ENCODE measurements at regions not wholly inside any gene's neighbourhood (a gene's known extent, or its start where the extent isn't known, plus 50 kb on each side); places are given as distances from the start of the nearest gene placed in this dataset.

- Histone ChIP-seq H3K4me1 (no peaks in the 10 kb centered on the region), H3K27ac (no peak overlapping the region), H3K4me3 (no peak overlapping the region), H3K9me3 (no peaks in the 10 kb centered on the region), H3K27me3 (no peaks in the 10 kb centered on the region), H3K36me3 (no peaks in the 10 kb centered on the region)
- DNase-seq: no peak
- TF ChIP-seq, protein P1, sequence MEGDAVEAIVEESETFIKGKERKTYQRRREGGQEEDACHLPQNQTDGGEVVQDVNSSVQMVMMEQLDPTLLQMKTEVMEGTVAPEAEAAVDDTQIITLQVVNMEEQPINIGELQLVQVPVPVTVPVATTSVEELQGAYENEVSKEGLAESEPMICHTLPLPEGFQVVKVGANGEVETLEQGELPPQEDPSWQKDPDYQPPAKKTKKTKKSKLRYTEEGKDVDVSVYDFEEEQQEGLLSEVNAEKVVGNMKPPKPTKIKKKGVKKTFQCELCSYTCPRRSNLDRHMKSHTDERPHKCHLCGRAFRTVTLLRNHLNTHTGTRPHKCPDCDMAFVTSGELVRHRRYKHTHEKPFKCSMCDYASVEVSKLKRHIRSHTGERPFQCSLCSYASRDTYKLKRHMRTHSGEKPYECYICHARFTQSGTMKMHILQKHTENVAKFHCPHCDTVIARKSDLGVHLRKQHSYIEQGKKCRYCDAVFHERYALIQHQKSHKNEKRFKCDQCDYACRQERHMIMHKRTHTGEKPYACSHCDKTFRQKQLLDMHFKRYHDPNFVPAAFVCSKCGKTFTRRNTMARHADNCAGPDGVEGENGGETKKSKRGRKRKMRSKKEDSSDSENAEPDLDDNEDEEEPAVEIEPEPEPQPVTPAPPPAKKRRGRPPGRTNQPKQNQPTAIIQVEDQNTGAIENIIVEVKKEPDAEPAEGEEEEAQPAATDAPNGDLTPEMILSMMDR (IDR thresholded peaks at IDR 0.05): no peak
- intact Hi-C loops (cut with DNase I): no loop called here
- ATAC-seq: no peak
Observed at GRCh38 chr2:6449343-6449742, 416.4 kb downstream of the CMPK2 start.

- no peak for DNase-seq
- intact Hi-C loops (cut with DNase I): no loop called here
- no peaks in the 10 kb centered on the region for H3K4me1 ChIP-seq
- no peaks in the 10 kb centered on the region for H3K27me3 ChIP-seq
- H3K36me3 ChIP-seq: no peaks in the 10 kb centered on the region
- H3K9me3 ChIP-seq: no peaks in the 10 kb centered on the region
- TF ChIP-seq, protein P1 (IDR thresholded peaks at IDR 0.05): no peak
- no peak overlapping the region for H3K27ac ChIP-seq
- no peak overlapping the region for H3K4me3 ChIP-seq
- ATAC-seq: peak; percentile 35
Observed at GRCh38 chr2:6452702-6453481, 412.8 kb downstream of the CMPK2 start.

- Histone ChIP-seq H3K27ac (no peak overlapping the region), H3K9me3 (no peaks in the 10 kb centered on the region), H3K4me3 (no peak overlapping the region), H3K27me3 (no peaks in the 10 kb centered on the region), H3K4me1 (no peaks in the 10 kb centered on the region), H3K36me3 (no peaks in the 10 kb centered on the region)
- DNase-seq (no peak), ATAC-seq (no peak)
- intact Hi-C loops (cut with DNase I): no loop called here
- TF ChIP-seq, protein P1 (IDR thresholded peaks at IDR 0.05): no peak
Observed at GRCh38 chr2:6454286-6454990, 411.3 kb downstream of the CMPK2 start.

DNA sequence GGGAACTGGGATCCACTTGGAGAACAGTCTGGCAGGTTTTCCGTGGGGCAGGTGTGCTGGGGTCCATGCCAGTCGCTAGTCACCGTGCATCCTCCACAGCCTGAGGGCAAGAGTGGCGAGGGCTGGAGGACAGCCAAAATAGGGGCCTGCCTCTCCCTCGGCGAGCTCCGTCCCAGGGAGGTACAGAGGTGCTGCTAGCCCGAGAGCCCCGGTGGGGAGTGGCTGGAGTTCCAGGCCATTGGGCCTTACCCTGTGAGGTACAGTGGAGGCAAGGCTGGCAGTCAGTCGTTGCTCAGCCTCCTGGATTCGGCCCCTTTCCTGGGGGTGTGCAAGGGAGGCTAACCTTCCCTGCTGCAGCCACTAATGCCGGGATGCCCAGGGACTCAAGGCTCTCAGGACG is 406.6 kb downstream of the CMPK2 start:
- DNase-seq (no peak), ATAC-seq (peak; percentile 34)
- Histone ChIP-seq H3K9me3 (no peaks in the 10 kb centered on the region), H3K36me3 (no peaks in the 10 kb centered on the region), H3K27ac (no peak overlapping the region), H3K4me1 (no peaks in the 10 kb centered on the region), H3K27me3 (no peaks in the 10 kb centered on the region), H3K4me3 (no peak overlapping the region)
- TF ChIP-seq, protein P1 (IDR thresholded peaks at IDR 0.05): no peak
- intact Hi-C loops (cut with DNase I): no loop called here

DNA sequence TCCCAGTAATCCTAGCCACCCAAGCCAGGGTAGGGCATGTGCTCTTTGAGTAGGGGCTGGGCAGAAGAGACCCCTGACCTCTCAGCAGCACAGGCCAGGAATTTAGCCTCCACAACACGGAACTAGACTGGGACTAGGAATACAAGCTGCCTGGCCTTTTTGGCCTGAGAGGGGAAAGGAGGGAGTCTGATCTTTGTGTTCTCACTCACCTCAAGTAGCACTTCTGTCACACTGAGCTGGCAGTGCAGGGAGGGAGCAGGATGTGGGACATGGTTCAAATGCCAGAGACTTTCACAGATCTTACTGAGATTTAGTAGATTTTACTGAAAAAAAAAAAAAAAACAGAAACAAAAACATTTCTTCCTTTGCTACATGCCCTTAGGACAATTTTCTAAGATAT is 395.2 kb downstream of the CMPK2 start:
- H3K4me1 ChIP-seq: no peaks in the 10 kb centered on the region
- intact Hi-C loops (cut with DNase I): no loop called here
- no peak overlapping the region for H3K27ac ChIP-seq
- DNase-seq (no peak), ATAC-seq (peak; percentile 87)
- no peaks in the 10 kb centered on the region for H3K9me3 ChIP-seq
- no peaks in the 10 kb centered on the region for H3K36me3 ChIP-seq
- H3K27me3 ChIP-seq: no peaks in the 10 kb centered on the region
- no peak overlapping the region for H3K4me3 ChIP-seq
- TF ChIP-seq, protein P1 (IDR thresholded peaks at IDR 0.05): no peak
